KMS-11 (cell line): ENCODE measurements at regions not wholly inside any gene's neighbourhood (a gene's known extent, or its start where the extent isn't known, plus 50 kb on each side); places are given as distances from the start of the nearest gene placed in this dataset.

Source experiments
- H2AFZ ChIP-seq: fragments of 200-600 bp; sonication (generic); 2 replicates; pipeline ENCODE4 v1.6.1; 2016; ENCODE audit warnings: antibody characterized with exemption, mixed run types, low read depth
- H3K27ac ChIP-seq: fragments of 200-600 bp; sonication (generic); 2 replicates; pipeline ENCODE4 v1.6.1; 2016; ENCODE audit warnings: mild to moderate bottlenecking, mixed run types
- H3K27me3 ChIP-seq: fragments of 200-600 bp; sonication (generic); 2 replicates; pipeline ENCODE4 v1.6.1; 2017; ENCODE audit warnings: mild to moderate bottlenecking, low read depth, mixed run types, moderate library complexity; ENCODE audit not compliant: insufficient read depth
- H3K36me3 ChIP-seq: fragments of 200-600 bp; sonication (generic); 2 replicates; pipeline ENCODE4 v1.6.1; 2017; ENCODE audit warnings: mild to moderate bottlenecking, mixed run types; ENCODE audit not compliant: insufficient read depth
- H3K4me1 ChIP-seq: fragments of 200-600 bp; sonication (generic); 2 replicates; pipeline ENCODE4 v1.6.1; 2016; ENCODE audit warnings: mild to moderate bottlenecking, low read depth, mixed run types; ENCODE audit not compliant: poor library complexity, severe bottlenecking
- H3K4me2 ChIP-seq: fragments of 200-600 bp; sonication (generic); 2 replicates; pipeline ENCODE4 v1.7.0; 2016; ENCODE audit warnings: mild to moderate bottlenecking, mixed run types
- H3K4me3 ChIP-seq: fragments of 200-600 bp; sonication (generic); IDR thresholded peaks from 2 replicates; pipeline ENCODE4 v1.6.1; 2017; ENCODE audit warnings: low read depth, low read length, mixed read lengths; ENCODE audit not compliant: insufficient read depth
- H3K79me2 ChIP-seq: fragments of 200-600 bp; sonication (generic); 2 replicates; pipeline ENCODE4 v1.6.1; 2016; ENCODE audit warnings: low read depth, mixed run types; ENCODE audit not compliant: insufficient read depth
- H3K9ac ChIP-seq: fragments of 200-600 bp; sonication (generic); 2 replicates; pipeline ENCODE4 v1.6.1; 2016; ENCODE audit warnings: mild to moderate bottlenecking, mixed run types
- H4K20me1 ChIP-seq: fragments of 200-600 bp; sonication (generic); 2 replicates; pipeline ENCODE4 v1.6.1; 2016; ENCODE audit warnings: mild to moderate bottlenecking, mixed run types; ENCODE audit not compliant: insufficient read depth
- CTCF ChIP-seq: fragments of 200-600 bp; sonication (generic); conservative IDR thresholded peaks from 2 replicates; pipeline ENCODE4 v1.6.1; 2017; ENCODE audit warnings: low read depth, mild to moderate bottlenecking, antibody characterized with exemption, low read length, moderate library complexity, mixed read lengths

- H3K79me2 ChIP-seq = no peaks in the 10 kb centered on the region
- no peaks in the 10 kb centered on the region for H3K4me1 ChIP-seq
- H3K36me3 ChIP-seq = no peaks in the 10 kb centered on the region
- no peak overlapping the region for H3K9ac ChIP-seq
- H3K4me3 ChIP-seq = no peak overlapping the region
- no peak overlapping the region for H3K27ac ChIP-seq
- no peaks in the 10 kb centered on the region for H4K20me1 ChIP-seq
- no peak overlapping the region for H3K4me2 ChIP-seq
- H2AFZ ChIP-seq = no peak overlapping the region
- H3K27me3 ChIP-seq = no peaks in the 10 kb centered on the region
- TF ChIP-seq CTCF = no peak
These were observed 469.3 kb upstream of the COBL start for GRCh38 chr7:51785876-51786275.

GRCh38 chr7:51785171-51785570, 468.6 kb upstream of the COBL start:
- no peak for TF ChIP-seq CTCF
- no peaks in the 10 kb centered on the region for H3K36me3 ChIP-seq
- H3K27ac ChIP-seq = no peak overlapping the region
- no peaks in the 10 kb centered on the region for H3K27me3 ChIP-seq
- no peaks in the 10 kb centered on the region for H4K20me1 ChIP-seq
- H3K4me2 ChIP-seq = no peak overlapping the region
- H3K4me1 ChIP-seq = no peaks in the 10 kb centered on the region
- no peak overlapping the region for H3K4me3 ChIP-seq
- no peak overlapping the region for H2AFZ ChIP-seq
- H3K9ac ChIP-seq = no peak overlapping the region
- H3K79me2 ChIP-seq = no peaks in the 10 kb centered on the region

- no peaks in the 10 kb centered on the region for H3K27me3 ChIP-seq
- H3K4me3 ChIP-seq = no peak overlapping the region
- TF ChIP-seq CTCF = no peak
- H2AFZ ChIP-seq = no peak overlapping the region
- no peaks in the 10 kb centered on the region for H3K4me1 ChIP-seq
- no peaks in the 10 kb centered on the region for H3K36me3 ChIP-seq
- H3K79me2 ChIP-seq = no peaks in the 10 kb centered on the region
- H3K27ac ChIP-seq = no peak overlapping the region
- no peak overlapping the region for H3K9ac ChIP-seq
- no peak overlapping the region for H3K4me2 ChIP-seq
- H4K20me1 ChIP-seq = no peaks in the 10 kb centered on the region
These were observed 466.6 kb upstream of the COBL start for GRCh38 chr7:51783241-51783640.

- Histone ChIP-seq H3K27ac (no peak overlapping the region), H3K4me2 (no peak overlapping the region)
These were observed 461.5 kb upstream of the COBL start for GRCh38 chr7:51778121-51778520.

More at GRCh38 chr7:51778121-51778520, 461.5 kb upstream of the COBL start:
- no peak overlapping the region for H3K4me3 ChIP-seq
- H2AFZ ChIP-seq = no peak overlapping the region
- H3K4me1 ChIP-seq = no peaks in the 10 kb centered on the region
- H4K20me1 ChIP-seq = no peaks in the 10 kb centered on the region
- no peak overlapping the region for H3K9ac ChIP-seq
- no peaks in the 10 kb centered on the region for H3K27me3 ChIP-seq
- H3K79me2 ChIP-seq = no peaks in the 10 kb centered on the region
- TF ChIP-seq CTCF = no peak
- H3K36me3 ChIP-seq = no peaks in the 10 kb centered on the region
